ENCODE measurements at regions not wholly inside any gene's neighbourhood (a gene's known extent, or its start where the extent isn't known, plus 50 kb on each side); places are given as distances from the start of the nearest gene placed in this dataset.
A peak's percentile ranks its signal among the peaks of the same experiment; 100 is the strongest.

GRCh38 chr20:57851025-57851682 lies 141.3 kb upstream of the PMEPA1 start:
- TF ChIP-seq, protein P1, sequence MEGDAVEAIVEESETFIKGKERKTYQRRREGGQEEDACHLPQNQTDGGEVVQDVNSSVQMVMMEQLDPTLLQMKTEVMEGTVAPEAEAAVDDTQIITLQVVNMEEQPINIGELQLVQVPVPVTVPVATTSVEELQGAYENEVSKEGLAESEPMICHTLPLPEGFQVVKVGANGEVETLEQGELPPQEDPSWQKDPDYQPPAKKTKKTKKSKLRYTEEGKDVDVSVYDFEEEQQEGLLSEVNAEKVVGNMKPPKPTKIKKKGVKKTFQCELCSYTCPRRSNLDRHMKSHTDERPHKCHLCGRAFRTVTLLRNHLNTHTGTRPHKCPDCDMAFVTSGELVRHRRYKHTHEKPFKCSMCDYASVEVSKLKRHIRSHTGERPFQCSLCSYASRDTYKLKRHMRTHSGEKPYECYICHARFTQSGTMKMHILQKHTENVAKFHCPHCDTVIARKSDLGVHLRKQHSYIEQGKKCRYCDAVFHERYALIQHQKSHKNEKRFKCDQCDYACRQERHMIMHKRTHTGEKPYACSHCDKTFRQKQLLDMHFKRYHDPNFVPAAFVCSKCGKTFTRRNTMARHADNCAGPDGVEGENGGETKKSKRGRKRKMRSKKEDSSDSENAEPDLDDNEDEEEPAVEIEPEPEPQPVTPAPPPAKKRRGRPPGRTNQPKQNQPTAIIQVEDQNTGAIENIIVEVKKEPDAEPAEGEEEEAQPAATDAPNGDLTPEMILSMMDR (IDR thresholded peaks at IDR 0.05; ENCODE audit: low read depth, low read length, missing control alignments): no peak
- in situ Hi-C loops (cut with HindIII; ENCODE audit: low sequenced_read_pairs): no loop called here
- DNase-seq (ENCODE audit: low read depth): no peak
- no peak overlapping the region for H3K4me3 ChIP-seq (ENCODE audit: low read depth, low read length)

- in situ Hi-C loops (cut with HindIII; ENCODE audit: low sequenced_read_pairs): no loop called here
- DNase-seq (ENCODE audit: low read depth): no peak
- TF ChIP-seq, protein P1 (IDR thresholded peaks at IDR 0.05; ENCODE audit: low read depth, low read length, missing control alignments): no peak
- H3K4me3 ChIP-seq (ENCODE audit: low read depth, low read length): no peak overlapping the region
Measured at GRCh38 chr20:57849521-57850215, 139.9 kb upstream of the PMEPA1 start.

- no peak overlapping the region for H3K4me3 ChIP-seq (ENCODE audit: low read depth, low read length)
- TF ChIP-seq, protein P1 (IDR thresholded peaks at IDR 0.05; ENCODE audit: low read depth, low read length, missing control alignments): no peak
- in situ Hi-C loops (cut with HindIII; ENCODE audit: low sequenced_read_pairs): no loop called here
- DNase-seq (ENCODE audit: low read depth): peak; percentile 49
Measured at GRCh38 chr20:57849121-57849520, 139.3 kb upstream of the PMEPA1 start.

GRCh38 chr20:57848282-57848681 lies 138.5 kb upstream of the PMEPA1 start:
- in situ Hi-C loops (cut with HindIII; ENCODE audit: low sequenced_read_pairs): no loop called here
- no peak for DNase-seq (ENCODE audit: low read depth)
- no peak overlapping the region for H3K4me3 ChIP-seq (ENCODE audit: low read depth, low read length)
- TF ChIP-seq, protein P1 (IDR thresholded peaks at IDR 0.05; ENCODE audit: low read depth, low read length, missing control alignments): no peak

DNA sequence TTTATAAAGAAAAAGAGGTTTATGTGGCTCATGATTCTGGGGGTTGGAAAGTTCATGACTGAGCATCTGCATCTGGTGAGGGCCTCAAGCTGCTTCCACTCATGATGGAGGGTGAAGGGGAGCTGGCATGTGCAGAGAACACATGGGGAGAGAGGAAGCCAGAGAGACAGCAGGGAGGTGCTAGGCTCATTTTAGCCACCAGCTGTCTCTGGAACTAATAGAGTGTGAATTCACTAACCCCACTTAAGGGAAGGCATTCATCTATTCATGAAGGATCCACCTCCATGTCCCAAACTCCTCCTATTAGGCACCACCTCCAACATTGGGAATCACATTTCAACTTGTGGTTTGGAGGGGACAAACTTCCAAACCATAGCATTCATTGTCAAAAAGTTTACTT lies 137.3 kb upstream of the PMEPA1 start:
- TF ChIP-seq, protein P1 (IDR thresholded peaks at IDR 0.05; ENCODE audit: low read depth, low read length, missing control alignments): no peak
- H3K4me3 ChIP-seq (ENCODE audit: low read depth, low read length): no peak overlapping the region
- DNase-seq (ENCODE audit: low read depth): no peak
- in situ Hi-C loops (cut with HindIII; ENCODE audit: low sequenced_read_pairs): no loop called here

GRCh38 chr20:57844626-57845596 lies 135.1 kb upstream of the PMEPA1 start:
- in situ Hi-C loops (cut with HindIII; ENCODE audit: low sequenced_read_pairs): no loop called here
- no peak for DNase-seq (ENCODE audit: low read depth)
- H3K4me3 ChIP-seq (ENCODE audit: low read depth, low read length): no peak overlapping the region
- TF ChIP-seq, protein P1 (IDR thresholded peaks at IDR 0.05; ENCODE audit: low read depth, low read length, missing control alignments): no peak

All from astrocyte of the cerebellum (primary cell).